HG02981 (cell line): ENCODE measurements at regions not wholly inside any gene's neighbourhood (a gene's known extent, or its start where the extent isn't known, plus 50 kb on each side); places are given as distances from the start of the nearest gene placed in this dataset.
A peak's percentile ranks its signal among the peaks of the same experiment; 100 is the strongest.

Experiments
- ATAC-seq: cut with Tn5 transposase; IDR thresholded peaks from one replicate; pipeline ENCODE4 v1.9.1; 2021; ENCODE audit warnings: mild to moderate bottlenecking, moderate library complexity; ENCODE audit not compliant: unreplicated experiment

DNA sequence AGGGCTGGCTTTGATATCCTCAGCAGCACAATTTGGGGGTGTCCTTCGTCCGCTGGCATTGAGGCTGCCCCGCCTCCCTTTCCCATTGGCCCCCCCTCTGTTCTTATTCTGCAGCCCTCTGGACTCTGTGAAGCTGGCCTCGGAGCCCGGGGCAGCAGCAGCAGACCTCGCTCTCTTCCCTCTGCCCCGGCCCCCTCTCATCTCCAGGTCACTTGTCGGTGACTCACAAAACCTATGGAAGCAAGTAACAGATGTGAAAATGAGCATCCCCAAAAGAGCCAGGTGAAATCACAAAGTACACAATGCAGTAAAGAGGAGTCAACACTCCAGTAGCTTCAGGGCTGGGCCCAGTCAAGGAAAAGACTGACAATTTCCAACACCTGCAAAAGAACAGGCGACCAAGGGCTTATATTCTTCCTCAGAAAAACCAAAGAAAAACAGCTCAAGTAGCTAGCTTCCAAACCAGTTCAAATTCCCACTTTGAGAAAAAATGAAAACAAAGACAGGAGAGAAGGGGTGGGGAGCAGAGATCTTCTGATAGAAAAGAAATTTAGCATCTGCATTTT, 97.5 kb downstream of the ZNF608 start:
- ATAC-seq, result no peak

GRCh38 chr5:124647352-124647751, 99.1 kb downstream of the ZNF608 start:
- no peak for ATAC-seq

DNA sequence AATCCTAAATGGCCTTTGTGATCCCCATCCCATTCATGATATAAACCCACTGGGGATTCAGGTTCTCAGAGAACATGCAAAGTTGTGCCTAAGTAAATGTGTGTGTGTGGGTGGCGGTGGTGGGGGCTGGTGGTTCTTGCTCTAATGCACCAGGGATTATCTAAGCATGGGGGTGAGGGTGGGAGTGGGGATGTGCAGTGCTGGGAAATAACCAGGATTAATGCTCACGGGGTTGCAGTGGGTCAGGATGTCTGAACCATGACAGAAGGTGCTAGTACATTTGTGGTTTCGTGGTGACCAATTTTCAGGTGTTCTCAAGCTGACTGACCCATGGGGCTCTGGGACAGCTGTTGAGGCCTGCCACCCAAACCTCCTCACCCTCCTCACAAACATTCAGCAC, 101.0 kb downstream of the ZNF608 start:
- no peak for ATAC-seq

DNA sequence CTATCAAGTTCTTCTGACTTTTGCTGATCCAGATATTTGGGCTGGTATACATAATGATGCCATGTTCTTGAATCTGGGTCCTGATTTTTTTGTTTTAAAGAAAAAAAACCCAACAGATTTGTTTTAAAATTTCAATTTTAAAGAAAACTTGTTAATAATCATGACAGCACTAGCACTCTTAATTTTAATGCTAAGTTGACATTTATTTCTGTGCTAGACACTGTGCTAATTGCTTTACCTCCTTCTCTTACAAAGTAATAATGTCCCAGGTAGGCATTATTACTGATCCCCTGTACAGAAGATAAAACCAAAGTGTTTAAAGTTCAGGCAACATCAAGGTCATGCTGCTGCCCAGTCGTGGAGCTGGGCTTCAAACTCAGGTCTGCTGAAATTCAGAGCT, 101.9 kb downstream of the ZNF608 start:
- no peak for ATAC-seq

GRCh38 chr5:124644138-124644537, 102.3 kb downstream of the ZNF608 start:
- no peak for ATAC-seq

GRCh38 chr5:124643336-124643735, 103.1 kb downstream of the ZNF608 start:
- ATAC-seq, result no peak

- no peak for ATAC-seq
These were observed 104.3 kb downstream of the ZNF608 start for GRCh38 chr5:124642151-124642550.

DNA sequence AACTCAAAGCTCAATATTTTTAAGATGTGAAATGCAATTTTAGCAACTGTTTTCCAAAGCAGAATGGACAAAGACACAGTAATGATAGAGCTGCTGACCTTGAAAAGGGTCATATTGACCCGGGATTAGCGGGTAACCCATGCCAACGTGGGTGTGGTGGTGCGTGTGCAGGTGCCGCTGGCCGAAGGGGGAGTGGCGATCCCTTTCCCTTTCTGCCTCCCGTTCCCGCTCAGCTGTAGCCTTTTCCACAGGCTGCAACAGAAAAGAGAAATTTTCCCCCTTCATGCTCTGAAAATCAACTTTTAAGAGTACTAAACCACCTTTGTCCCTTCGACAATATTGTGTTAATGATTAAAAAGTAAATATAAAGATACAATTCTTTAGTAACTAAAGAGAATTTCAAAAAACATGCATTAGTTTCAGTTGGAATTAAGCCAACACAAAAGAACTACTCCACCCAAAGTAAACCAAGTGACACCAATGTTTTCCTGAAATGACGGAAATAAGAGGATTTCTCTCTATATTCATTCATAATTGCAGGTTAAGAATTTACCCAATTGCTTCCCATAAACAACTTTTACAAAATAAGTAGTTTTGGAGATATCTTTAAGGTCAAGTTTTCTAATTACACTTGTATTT, 105.2 kb downstream of the ZNF608 start:
- no peak for ATAC-seq

- ATAC-seq, result no peak
These were observed 107.3 kb downstream of the ZNF608 start for GRCh38 chr5:124639095-124639665.

DNA sequence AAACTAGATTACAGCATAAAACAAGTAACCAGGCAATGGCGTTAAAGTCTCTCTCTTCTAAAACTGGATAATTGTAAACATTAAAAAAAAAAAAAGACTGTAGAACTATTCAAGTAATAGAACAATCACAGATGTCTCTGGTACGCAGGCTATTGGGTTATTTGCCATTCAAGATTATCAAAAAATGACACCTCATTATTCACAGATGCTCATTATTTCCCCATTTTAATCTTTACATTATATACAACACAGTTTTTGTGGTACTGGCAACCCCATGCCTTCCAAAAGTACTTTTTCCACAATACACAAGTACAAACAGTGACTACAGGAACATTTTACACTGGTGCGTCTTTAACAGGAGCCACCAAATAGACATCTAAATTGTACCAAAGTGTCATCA, 109.4 kb downstream of the ZNF608 start:
- ATAC-seq, result no peak

- ATAC-seq, result no peak
These were observed 111.6 kb downstream of the ZNF608 start for GRCh38 chr5:124634741-124635323.

DNA sequence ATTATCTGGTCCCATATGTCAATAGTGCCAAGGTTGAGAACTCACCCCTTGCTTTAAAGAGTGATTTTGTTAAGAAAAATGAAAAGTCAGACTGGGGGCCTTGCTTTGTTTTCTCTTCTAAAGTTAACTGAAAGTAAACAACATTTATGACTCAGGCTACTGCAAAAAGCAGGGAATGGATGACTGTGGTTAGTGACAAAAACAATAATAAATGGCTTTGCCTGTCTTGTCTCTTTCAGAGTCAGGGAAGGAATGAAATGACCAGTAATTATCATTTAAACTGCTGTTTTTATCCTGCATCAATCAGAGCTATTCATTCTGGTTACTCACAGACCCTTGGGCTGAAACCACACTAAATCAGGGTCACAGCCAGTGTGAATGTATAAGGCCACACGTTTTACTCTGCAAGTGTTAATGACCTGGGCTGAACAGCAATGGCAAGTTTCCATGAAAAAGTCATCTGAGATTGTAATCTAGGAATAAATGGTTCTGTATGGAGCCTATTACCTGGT, 112.2 kb downstream of the ZNF608 start:
- no peak for ATAC-seq

GRCh38 chr5:124633209-124633608, 113.2 kb downstream of the ZNF608 start:
- ATAC-seq, result no peak

DNA sequence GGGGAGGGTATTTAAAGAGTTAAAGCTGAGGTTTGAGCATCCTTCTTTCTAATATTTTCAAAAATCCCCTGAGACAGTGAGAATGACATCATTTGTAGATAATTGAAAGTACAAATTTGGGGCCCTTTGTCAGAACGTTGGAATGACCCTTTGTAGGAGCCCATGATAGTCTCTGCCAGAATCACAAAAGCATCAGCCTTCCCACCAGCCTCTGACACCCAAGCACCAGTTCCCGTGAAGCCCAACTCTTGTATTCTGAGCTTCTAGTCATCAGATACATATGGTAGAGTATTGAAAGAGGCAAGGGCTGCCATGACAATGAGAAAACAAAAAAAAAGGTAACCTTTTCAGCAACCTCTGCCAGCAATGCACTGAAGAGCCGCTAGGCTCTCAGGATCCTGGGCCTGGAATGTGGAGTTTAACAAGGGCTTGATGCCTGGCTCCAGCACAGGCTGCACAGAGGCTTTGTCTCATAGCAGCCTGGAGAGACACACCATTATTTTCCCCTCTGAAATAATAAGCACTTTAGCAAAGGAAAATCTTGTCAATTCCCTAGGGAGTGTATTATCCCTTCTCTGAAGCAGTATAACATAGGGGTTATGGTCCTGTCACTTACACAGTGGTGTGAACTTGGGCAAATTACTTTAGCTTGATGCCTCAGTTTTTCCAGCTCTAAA, 114.4 kb downstream of the ZNF608 start:
- ATAC-seq, result no peak

DNA sequence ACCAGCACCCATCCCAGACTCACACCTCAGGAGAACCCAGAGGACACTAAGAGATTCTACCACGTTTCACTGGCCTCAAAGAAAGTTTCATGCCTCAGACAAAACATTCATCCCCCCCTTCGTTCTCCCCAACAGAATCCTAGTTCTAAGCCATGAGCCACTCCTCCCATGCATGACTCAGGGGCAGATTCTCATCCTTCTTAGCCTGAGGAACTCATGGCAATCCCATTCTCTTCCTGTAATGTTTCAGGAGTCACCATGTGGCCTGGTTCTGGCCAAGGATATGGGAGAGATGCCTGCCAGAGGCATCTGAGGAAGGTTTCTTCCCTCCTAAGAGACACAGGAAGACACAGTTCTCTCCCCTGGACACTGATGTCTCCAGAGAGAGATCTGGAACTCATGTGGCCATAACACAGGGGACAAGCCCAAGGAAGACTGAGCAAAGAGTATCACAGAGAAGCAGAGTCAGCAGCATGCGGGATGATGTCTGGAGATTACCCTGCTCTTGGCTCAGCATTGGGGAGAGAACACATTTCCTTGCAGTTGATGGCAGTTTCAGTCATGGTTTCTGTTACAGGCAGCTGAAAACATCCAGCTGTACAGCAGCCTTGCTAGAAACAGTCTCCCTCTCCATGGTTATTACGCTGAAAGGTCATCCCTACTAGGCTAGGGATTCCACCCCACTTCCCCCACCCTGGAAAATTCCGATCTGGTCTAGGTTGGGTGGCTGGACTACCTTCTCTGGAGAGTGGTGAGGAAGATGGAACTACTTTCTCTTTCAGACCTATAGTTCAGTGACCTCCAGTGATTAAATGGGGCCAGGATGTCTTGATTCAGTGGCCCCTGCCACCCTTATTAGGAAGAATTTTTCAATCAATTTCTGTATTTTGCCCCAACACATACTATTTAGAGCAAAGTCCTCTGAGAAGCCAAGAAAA, 115.4 kb downstream of the ZNF608 start:
- peak; percentile 63 for ATAC-seq

DNA sequence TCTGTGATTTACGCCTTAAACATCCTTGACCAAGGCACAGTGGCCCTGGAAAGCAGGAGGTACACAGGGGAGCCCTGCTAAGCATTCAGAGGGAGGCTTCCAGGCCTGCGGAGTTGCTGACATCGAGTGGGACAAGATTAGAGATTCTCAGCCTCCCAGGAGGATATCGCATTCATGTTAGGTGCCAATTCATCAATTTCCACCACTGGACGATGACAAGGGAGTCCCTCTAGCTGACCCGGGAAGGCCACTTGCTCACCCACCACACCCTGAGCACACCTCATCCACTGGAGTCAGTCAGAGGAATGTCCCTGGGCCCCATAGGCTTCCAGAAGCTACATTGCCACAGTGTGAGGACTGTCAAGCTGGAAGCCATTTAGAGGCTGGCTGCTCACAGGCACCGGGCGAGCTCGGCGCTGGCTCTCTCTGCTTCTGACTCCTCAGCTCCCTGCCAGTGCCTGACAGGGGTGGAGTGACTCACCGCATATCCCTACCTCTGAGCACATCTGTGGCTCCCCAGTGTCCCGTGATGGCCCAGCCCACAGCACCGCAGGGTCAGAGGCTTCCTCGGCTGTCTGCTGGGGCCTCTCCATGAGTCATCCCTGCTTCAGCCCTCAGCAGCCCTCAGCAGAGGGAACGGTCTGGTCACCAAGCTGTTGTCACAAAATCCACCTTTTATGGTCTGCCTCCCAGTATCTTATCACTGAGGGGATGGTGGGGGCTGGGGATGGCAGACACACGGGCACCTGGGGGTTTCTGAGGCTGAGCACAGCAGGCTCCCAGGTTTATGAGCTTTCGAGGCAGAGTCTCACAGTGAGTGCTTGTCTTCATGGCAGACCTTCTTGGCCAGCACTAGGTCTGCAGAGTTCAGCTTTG, 117.5 kb downstream of the ZNF608 start:
- no peak for ATAC-seq

- no peak for ATAC-seq
These were observed 118.4 kb downstream of the ZNF608 start for GRCh38 chr5:124627815-124628595.

GRCh38 chr5:124626053-124626452, 120.4 kb downstream of the ZNF608 start:
- no peak for ATAC-seq

DNA sequence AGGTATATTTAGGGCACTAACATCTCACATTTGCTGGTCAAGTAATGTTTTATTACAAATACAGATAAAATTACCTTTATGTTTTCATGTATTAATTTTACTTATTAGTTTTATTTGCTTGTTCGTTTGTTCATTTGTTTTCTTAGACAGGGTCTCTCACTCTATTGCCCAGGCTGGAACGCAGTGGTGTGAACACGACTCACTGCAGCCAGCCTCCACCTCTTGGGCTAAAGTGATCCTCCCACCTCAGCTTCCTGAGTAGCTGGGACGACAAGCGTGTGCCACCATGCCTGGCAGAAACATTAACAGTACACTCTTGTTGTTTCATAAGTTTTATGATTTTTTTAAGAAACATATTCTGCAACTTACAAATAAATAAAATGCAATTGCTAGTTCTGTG, 123.2 kb downstream of the ZNF608 start:
- ATAC-seq, result no peak
